GM10266 (cell line): ENCODE measurements at regions not wholly inside any gene's neighbourhood (a gene's known extent, or its start where the extent isn't known, plus 50 kb on each side); places are given as distances from the start of the nearest gene placed in this dataset.

ENCODE experiments used
- DNase-seq: peaks from one replicate; pipeline ENCODE4 v3.0.0; 2012; ENCODE audit errors: extremely low spot score
- TF ChIP-seq, protein P1 (sequence below): IDR thresholded peaks from 2 replicates; pipeline ENCODE4 v1.5.1; 2012; ENCODE audit warnings: mild to moderate bottlenecking, low read depth; ENCODE audit not compliant: control insufficient read depth, insufficient read depth; ENCODE audit errors: missing control alignments

DNA sequence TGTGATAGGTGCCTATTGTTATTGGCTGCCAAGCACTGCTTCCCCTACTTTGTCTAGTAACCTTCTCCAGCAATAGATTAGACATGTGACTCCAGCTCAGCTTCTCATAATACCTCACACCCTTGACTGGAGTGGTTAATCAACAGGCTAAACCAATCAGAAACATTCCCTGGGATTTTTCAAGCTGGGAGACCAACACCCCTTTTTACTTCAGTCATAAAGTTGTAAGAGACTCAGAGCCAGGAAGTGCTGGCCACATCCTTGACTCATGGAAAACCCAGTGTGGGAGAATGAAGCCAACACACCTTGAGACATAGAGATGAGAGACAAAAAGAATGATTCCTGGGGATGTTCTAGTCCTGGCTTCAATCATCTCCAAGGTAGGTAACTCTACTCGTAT, 62.6 kb upstream of the HECTD2 start:
- no peak for DNase-seq
- TF ChIP-seq, protein P1, sequence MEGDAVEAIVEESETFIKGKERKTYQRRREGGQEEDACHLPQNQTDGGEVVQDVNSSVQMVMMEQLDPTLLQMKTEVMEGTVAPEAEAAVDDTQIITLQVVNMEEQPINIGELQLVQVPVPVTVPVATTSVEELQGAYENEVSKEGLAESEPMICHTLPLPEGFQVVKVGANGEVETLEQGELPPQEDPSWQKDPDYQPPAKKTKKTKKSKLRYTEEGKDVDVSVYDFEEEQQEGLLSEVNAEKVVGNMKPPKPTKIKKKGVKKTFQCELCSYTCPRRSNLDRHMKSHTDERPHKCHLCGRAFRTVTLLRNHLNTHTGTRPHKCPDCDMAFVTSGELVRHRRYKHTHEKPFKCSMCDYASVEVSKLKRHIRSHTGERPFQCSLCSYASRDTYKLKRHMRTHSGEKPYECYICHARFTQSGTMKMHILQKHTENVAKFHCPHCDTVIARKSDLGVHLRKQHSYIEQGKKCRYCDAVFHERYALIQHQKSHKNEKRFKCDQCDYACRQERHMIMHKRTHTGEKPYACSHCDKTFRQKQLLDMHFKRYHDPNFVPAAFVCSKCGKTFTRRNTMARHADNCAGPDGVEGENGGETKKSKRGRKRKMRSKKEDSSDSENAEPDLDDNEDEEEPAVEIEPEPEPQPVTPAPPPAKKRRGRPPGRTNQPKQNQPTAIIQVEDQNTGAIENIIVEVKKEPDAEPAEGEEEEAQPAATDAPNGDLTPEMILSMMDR = no peak

GRCh38 chr10:91349381-91349780, 60.8 kb upstream of the HECTD2 start:
- DNase-seq = no peak
- TF ChIP-seq, protein P1 = no peak

DNA sequence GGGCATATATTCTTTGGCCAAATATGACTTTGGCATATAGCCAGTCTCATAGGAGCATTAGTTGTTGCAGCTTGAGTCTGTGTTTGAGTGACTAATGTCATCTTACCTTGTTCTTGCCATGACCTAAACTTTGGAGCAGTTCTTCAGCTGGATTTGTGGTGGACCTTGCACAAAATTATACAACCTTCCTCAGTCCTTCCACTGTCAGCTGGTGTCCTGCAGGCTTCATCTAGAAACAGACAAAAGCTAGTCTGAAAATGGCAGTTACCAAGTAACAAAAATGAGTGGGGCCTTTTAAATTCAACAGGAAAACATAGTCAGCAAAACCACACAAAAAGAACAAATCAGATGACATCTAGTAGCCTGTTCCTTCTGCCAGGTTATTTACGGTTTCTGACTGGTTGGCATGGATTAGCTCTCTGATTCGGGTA, 59.5 kb upstream of the HECTD2 start:
- TF ChIP-seq, protein P1 = no peak
- DNase-seq = no peak

GRCh38 chr10:91352760-91353159, 57.4 kb upstream of the HECTD2 start:
- TF ChIP-seq, protein P1 = no peak
- DNase-seq = no peak

- TF ChIP-seq, protein P1 = no peak
- peak; percentile 30 for DNase-seq
Observed at GRCh38 chr10:91354166-91355075, 55.7 kb upstream of the HECTD2 start.

DNA sequence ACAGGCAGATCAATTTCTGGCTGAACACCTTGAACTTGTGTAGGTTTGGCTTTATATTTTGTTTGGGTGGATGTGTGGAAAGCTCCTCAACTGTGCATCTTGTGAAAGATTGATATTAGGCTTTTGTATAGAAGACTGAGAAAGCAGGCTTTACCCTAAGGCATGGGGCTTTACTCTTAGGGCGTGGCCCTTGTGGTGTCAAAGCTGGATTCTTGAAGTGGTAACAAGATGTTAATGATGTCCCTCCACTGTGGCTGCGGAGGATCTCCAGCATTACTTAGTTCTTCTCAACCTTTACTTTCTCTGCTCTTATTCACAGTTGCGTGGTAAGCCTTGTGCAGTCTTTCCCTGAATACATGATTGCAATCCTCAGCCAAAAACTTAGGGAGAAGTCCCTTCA, 54.1 kb upstream of the HECTD2 start:
- no peak for DNase-seq
- TF ChIP-seq, protein P1 = no peak

- DNase-seq = no peak
- TF ChIP-seq, protein P1 = no peak
Observed at GRCh38 chr10:91357497-91357896, 52.6 kb upstream of the HECTD2 start.
